Liver (tissue), 3 donors: ENCODE measurements at regions not wholly inside any gene's neighbourhood (a gene's known extent, or its start where the extent isn't known, plus 50 kb on each side); places are given as distances from the start of the nearest gene placed in this dataset.

ENCODE experiments used
- JUND ChIP-seq, 2 donors: IDR thresholded peaks; 2 replicates each; pipeline ENCODE4 v1.6.1; 2016; ENCODE audit warnings: antibody characterized with exemption in 2 of 2
- TAF1 ChIP-seq: conservative IDR thresholded peaks from 2 replicates; pipeline ENCODE4 v1.6.1; 2016; ENCODE audit warnings: antibody characterized with exemption, mild to moderate bottlenecking
- YY1 ChIP-seq: IDR thresholded peaks from 2 replicates; pipeline ENCODE4 v1.6.1; 2016; ENCODE audit warnings: antibody characterized with exemption, mild to moderate bottlenecking
- TF ChIP-seq, protein P1 (sequence below): IDR thresholded peaks from 2 replicates; pipeline ENCODE4 v1.6.1; 2016; ENCODE audit warnings: antibody characterized with exemption
- TF ChIP-seq, protein P2 (sequence below): fragments of 150-350 bp; IDR thresholded peaks from 2 replicates; pipeline ENCODE4 v1.5.1; 2017; ENCODE audit warnings: improper control_type of control experiment, low read depth, low read length; ENCODE audit not compliant: missing input control
- donor health status: healthy.
- donor health status: healthy.

DNA sequence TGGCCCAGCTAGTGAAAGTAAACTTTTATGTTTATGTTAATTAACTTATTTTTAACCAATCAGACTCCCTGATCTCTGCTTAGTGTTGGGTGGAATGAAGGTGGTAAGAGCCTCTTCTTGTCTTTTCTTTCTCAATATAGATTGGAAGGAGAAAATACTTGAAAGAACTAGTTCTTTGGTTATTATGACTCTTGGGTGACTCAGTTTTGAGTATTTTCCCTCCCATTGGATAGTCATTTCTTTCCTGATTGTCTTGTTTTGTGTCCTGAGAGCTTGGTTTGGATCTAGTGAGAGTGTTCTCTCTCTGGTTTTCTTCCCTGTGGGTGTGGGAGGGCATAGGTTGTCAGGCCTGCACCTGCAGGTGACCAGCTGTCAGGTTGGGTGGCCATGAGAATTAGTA lies 172.0 kb upstream of the GLRA2 start:
- no peak for TF ChIP-seq TAF1
- TF ChIP-seq, protein P1, sequence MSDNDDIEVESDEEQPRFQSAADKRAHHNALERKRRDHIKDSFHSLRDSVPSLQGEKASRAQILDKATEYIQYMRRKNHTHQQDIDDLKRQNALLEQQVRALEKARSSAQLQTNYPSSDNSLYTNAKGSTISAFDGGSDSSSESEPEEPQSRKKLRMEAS: no peak
- TF ChIP-seq, protein P2, sequence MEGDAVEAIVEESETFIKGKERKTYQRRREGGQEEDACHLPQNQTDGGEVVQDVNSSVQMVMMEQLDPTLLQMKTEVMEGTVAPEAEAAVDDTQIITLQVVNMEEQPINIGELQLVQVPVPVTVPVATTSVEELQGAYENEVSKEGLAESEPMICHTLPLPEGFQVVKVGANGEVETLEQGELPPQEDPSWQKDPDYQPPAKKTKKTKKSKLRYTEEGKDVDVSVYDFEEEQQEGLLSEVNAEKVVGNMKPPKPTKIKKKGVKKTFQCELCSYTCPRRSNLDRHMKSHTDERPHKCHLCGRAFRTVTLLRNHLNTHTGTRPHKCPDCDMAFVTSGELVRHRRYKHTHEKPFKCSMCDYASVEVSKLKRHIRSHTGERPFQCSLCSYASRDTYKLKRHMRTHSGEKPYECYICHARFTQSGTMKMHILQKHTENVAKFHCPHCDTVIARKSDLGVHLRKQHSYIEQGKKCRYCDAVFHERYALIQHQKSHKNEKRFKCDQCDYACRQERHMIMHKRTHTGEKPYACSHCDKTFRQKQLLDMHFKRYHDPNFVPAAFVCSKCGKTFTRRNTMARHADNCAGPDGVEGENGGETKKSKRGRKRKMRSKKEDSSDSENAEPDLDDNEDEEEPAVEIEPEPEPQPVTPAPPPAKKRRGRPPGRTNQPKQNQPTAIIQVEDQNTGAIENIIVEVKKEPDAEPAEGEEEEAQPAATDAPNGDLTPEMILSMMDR: no peak
- TF ChIP-seq YY1: no peak
- TF ChIP-seq JUND (IDR thresholded peaks at IDR 0.05): no peak
